Vagina (tissue), 2 donors: ENCODE measurements at regions not wholly inside any gene's neighbourhood (a gene's known extent, or its start where the extent isn't known, plus 50 kb on each side); places are given as distances from the start of the nearest gene placed in this dataset.

Experiments used
- POLR2A ChIP-seq, 2 donors: fragments of 450-650 bp; IDR thresholded peaks; one replicate each; pipeline ENCODE4 v1.6.1; 2017; ENCODE audit warnings: antibody characterized with exemption in 2 of 2, mild to moderate bottlenecking in 2 of 2, moderate library complexity in 2 of 2
- POLR2AphosphoS5 ChIP-seq, 2 donors: sonication (generic); formaldehyde crosslinking; IDR thresholded peaks; one replicate each; pipeline ENCODE4 v1.9.0; 2017; ENCODE audit warnings: antibody characterized with exemption in 2 of 2, mild to moderate bottlenecking in 2 of 2, low read depth in 1 of 2; ENCODE audit not compliant: insufficient read depth in 1 of 2
- TF ChIP-seq, protein P1 (sequence below), 3 experiments: fragments of 450-650 bp in 2 of 3; fragments of 200-600 bp in 1 of 3; sonication (generic) in 1 of 3; IDR thresholded peaks; one replicate each; pipeline ENCODE4 v1.5.1; 2017 to 2019; ENCODE audit warnings: antibody characterized with exemption in 3 of 3, mild to moderate bottlenecking in 2 of 3, moderate library complexity in 2 of 3

DNA sequence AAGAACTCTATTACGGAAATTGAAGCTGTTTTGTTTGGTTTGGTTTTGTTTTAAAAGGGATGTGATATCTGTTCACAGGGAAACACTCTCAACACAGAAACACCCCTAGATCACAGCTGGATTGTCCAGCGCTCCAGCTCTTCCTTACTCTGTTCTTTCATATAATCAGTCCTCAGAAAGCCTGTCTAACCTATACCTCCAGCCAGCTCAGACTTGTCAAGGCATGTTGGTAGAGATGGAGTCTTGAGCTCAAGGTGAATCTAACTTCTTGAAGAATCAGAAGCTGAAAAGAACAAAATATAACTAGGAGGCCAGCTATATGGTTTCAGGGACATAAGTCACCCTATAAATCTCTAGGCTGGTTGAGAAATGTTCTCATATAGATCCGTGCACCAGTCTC is 110.2 kb upstream of the EPHA3 start:
- no peak for TF ChIP-seq POLR2A (IDR thresholded peaks at IDR 0.05)
- TF ChIP-seq, protein P1, sequence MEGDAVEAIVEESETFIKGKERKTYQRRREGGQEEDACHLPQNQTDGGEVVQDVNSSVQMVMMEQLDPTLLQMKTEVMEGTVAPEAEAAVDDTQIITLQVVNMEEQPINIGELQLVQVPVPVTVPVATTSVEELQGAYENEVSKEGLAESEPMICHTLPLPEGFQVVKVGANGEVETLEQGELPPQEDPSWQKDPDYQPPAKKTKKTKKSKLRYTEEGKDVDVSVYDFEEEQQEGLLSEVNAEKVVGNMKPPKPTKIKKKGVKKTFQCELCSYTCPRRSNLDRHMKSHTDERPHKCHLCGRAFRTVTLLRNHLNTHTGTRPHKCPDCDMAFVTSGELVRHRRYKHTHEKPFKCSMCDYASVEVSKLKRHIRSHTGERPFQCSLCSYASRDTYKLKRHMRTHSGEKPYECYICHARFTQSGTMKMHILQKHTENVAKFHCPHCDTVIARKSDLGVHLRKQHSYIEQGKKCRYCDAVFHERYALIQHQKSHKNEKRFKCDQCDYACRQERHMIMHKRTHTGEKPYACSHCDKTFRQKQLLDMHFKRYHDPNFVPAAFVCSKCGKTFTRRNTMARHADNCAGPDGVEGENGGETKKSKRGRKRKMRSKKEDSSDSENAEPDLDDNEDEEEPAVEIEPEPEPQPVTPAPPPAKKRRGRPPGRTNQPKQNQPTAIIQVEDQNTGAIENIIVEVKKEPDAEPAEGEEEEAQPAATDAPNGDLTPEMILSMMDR (IDR thresholded peaks at IDR 0.05) = no peak
- no peak for TF ChIP-seq POLR2AphosphoS5 (IDR thresholded peaks at IDR 0.05; ENCODE audit: insufficient read depth in 1 of 2, low read depth in 1 of 2)
